Fibroblast of lung (primary cell): ENCODE measurements at regions not wholly inside any gene's neighbourhood (a gene's known extent, or its start where the extent isn't known, plus 50 kb on each side); places are given as distances from the start of the nearest gene placed in this dataset.
"Not testable (repeated sequence)": the region's sequence is repeated elsewhere in the genome, so short reads cannot be mapped to it uniquely, and the experiment has no call there.

Experiments
- DNase-seq, 2 donors: peaks; one replicate each; pipeline versions ENCODE4 v3.0.0 to v3.0.0-alpha.2; 2010; ENCODE audit warnings: low read depth in 2 of 2
- H2AFZ ChIP-seq: 2 replicates; pipeline ENCODE4 v1.5.1; 2012; ENCODE audit warnings: low read length, control low read depth, inconsistent platforms
- H3K27ac ChIP-seq: 2 replicates; pipeline ENCODE4 v1.5.1; 2011; ENCODE audit warnings: low read length, control low read depth; ENCODE audit not compliant: insufficient read depth
- H3K27me3 ChIP-seq: 2 replicates; pipeline ENCODE4 v1.5.1; 2011; ENCODE audit warnings: mild to moderate bottlenecking, low read length; ENCODE audit not compliant: control insufficient read depth, insufficient read depth
- H3K36me3 ChIP-seq: 2 replicates; pipeline ENCODE4 v1.5.1; 2011; ENCODE audit warnings: low read length; ENCODE audit not compliant: control insufficient read depth, insufficient read depth
- H3K4me1 ChIP-seq: 2 replicates; pipeline ENCODE4 v1.5.1; 2011; ENCODE audit warnings: low read length; ENCODE audit not compliant: control insufficient read depth, insufficient read depth; ENCODE audit errors: extremely low read depth
- H3K4me2 ChIP-seq: 2 replicates; pipeline ENCODE4 v1.5.1; 2011; ENCODE audit warnings: low read length, control low read depth; ENCODE audit not compliant: insufficient read depth; ENCODE audit errors: extremely low read depth
- H3K4me3 ChIP-seq, 4 experiments: fragments of 200-600 bp in 1 of 4; sonication (generic) in 1 of 4; replicated peaks in 1 of 4; 2 replicates each; pipeline ENCODE4 v1.5.1; 2011 to 2016; ENCODE audit warnings: low read length in 4 of 4, low read depth in 3 of 4, mild to moderate bottlenecking in 3 of 4, control low read depth in 2 of 4, inconsistent platforms in 1 of 4, mixed read lengths in 1 of 4; ENCODE audit not compliant: insufficient read depth in 1 of 4; ENCODE audit errors: control extremely low read depth in 1 of 4
- H3K79me2 ChIP-seq: 2 replicates; pipeline ENCODE4 v1.5.1; 2012; ENCODE audit warnings: mild to moderate bottlenecking, low read length, inconsistent platforms; ENCODE audit not compliant: control insufficient read depth, insufficient read depth
- H3K9ac ChIP-seq: 2 replicates; pipeline ENCODE4 v1.5.1; 2011; ENCODE audit warnings: mild to moderate bottlenecking, low read length, control low read depth; ENCODE audit not compliant: insufficient read depth
- H3K9me3 ChIP-seq: 2 replicates; pipeline ENCODE4 v1.5.1; 2012; ENCODE audit warnings: low read depth, low read length; ENCODE audit not compliant: control insufficient read depth, insufficient read depth
- H4K20me1 ChIP-seq: 2 replicates; pipeline ENCODE4 v1.5.1; 2011; ENCODE audit warnings: low read length; ENCODE audit not compliant: control insufficient read depth, insufficient read depth; ENCODE audit errors: extremely low read depth
- CTCF ChIP-seq, 2 donors: IDR thresholded peaks in 1 of 2; conservative IDR thresholded peaks in 1 of 2; 1 replicate in 1 of 2; 2 replicates in 1 of 2; pipeline ENCODE4 v1.5.1; 2011 to 2012; ENCODE audit warnings: low read length in 2 of 2, control low read depth in 1 of 2, inconsistent platforms in 1 of 2, low read depth in 1 of 2, mild to moderate bottlenecking in 1 of 2
- EZH2 ChIP-seq: IDR thresholded peaks from 2 replicates; pipeline ENCODE4 v1.5.1; 2012; ENCODE audit warnings: low read length, control low read depth, mild to moderate bottlenecking; ENCODE audit errors: missing control alignments

- no peak overlapping the region for H3K4me2 ChIP-seq
- DNase-seq: no peak
- no peaks in the 10 kb centered on the region for H3K9me3 ChIP-seq
- H3K27ac ChIP-seq: no peak overlapping the region
- H4K20me1 ChIP-seq: no peaks in the 10 kb centered on the region
- no peaks in the 10 kb centered on the region for H3K27me3 ChIP-seq
- H3K4me3 ChIP-seq: no peak overlapping the region
- TF ChIP-seq CTCF (conservative IDR thresholded peaks at IDR 0.05 in 1 of 2, IDR thresholded peaks at IDR 0.05 in 1 of 2; ENCODE audit: low read depth in 1 of 2, low read length in 2 of 2): no peak
- TF ChIP-seq EZH2: no peak
- no peaks in the 10 kb centered on the region for H3K36me3 ChIP-seq
- H2AFZ ChIP-seq: no peak overlapping the region
- H3K4me1 ChIP-seq: no peaks in the 10 kb centered on the region
- H3K9ac ChIP-seq: no peak overlapping the region
- no peaks in the 10 kb centered on the region for H3K79me2 ChIP-seq
Measured at GRCh38 chr12:73659802-73660201, 877.8 kb upstream of the ATXN7L3B start.

DNA sequence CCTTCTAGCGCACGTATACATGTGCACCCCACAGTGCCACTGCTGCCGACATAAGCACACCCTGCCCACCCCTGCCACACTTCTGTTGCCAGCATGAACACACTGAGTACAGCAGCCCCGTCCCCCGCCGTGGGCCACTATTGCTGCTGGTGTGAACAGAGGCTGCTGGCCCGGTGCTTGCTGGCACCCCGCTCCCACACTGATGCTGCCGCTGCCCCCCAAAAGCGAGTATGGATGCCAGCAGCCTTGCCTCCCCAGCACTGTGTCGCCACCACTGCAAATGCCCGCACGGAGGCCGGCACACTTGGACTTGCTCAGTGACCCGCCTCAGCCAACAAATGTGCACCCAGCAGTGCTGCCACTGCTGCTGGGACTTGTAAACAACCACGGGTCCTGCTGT, 872.4 kb upstream of the ATXN7L3B start:
- H2AFZ ChIP-seq: no peak overlapping the region
- H3K9ac ChIP-seq: no peak overlapping the region
- no peaks in the 10 kb centered on the region for H4K20me1 ChIP-seq
- H3K4me3 ChIP-seq: no peak overlapping the region
- no peaks in the 10 kb centered on the region for H3K27me3 ChIP-seq
- TF ChIP-seq CTCF (conservative IDR thresholded peaks at IDR 0.05 in 1 of 2, IDR thresholded peaks at IDR 0.05 in 1 of 2; ENCODE audit: low read depth in 1 of 2, low read length in 2 of 2): no peak
- TF ChIP-seq EZH2: no peak
- no peak overlapping the region for H3K4me2 ChIP-seq
- H3K27ac ChIP-seq: no peak overlapping the region
- no peaks in the 10 kb centered on the region for H3K79me2 ChIP-seq
- H3K4me1 ChIP-seq: no peaks in the 10 kb centered on the region
- no peaks in the 10 kb centered on the region for H3K9me3 ChIP-seq
- H3K36me3 ChIP-seq: no peaks in the 10 kb centered on the region
- DNase-seq: no peak

GRCh38 chr12:73671550-73671949, 866.1 kb upstream of the ATXN7L3B start:
- H3K79me2 ChIP-seq, H3K36me3 ChIP-seq, H3K4me2 ChIP-seq, H4K20me1 ChIP-seq, H3K4me3 ChIP-seq, H3K27me3 ChIP-seq, H2AFZ ChIP-seq, DNase-seq, H3K4me1 ChIP-seq, H3K9me3 ChIP-seq, H3K9ac ChIP-seq, H3K27ac ChIP-seq: not testable (repeated sequence)
